Endothelial cell of umbilical vein (primary cell): ENCODE measurements at regions not wholly inside any gene's neighbourhood (a gene's known extent, or its start where the extent isn't known, plus 50 kb on each side); places are given as distances from the start of the nearest gene placed in this dataset.
A peak's percentile ranks its signal among the peaks of the same experiment; 100 is the strongest.

ENCODE experiments used
- BruUV-seq: library from RNA; stranded (reverse); fragments of 400-500 nt; replicated peaks from 2 replicates; lab custom pipeline; 2021; lab: Mats Ljungman, UMichigan
- CTCF ChIA-PET: fragments of 300-600, 350-600 bp; sonication (Branson Sonifier 250); formaldehyde crosslinking; loops from one replicate; lab custom pipeline; 2021; ENCODE audit warnings: antibody characterized with exemption, inconsistent platforms; lab: Charles Lee
- POLR2A ChIA-PET: fragments of 300-600, 350-600 bp; sonication (Branson Sonifier 250); formaldehyde crosslinking; loops from one replicate; lab custom pipeline; 2021; ENCODE audit warnings: antibody characterized with exemption, inconsistent platforms; lab: Charles Lee
- DNase-seq: peaks from one replicate; pipeline ENCODE4 v3.0.0-alpha.2; 2011; ENCODE audit warnings: low read depth, low spot score
- FAIRE-seq: peaks from 2 replicates; lab custom pipeline; 2011; peaks lifted over from hg19 to GRCh38; lab: Jason Lieb, UNC
- H2AFZ ChIP-seq: 2 replicates; pipeline ENCODE4 v1.6.0; 2012; ENCODE audit warnings: low read depth, low read length, control low read depth, inconsistent platforms
- H3K27ac ChIP-seq: 2 replicates; pipeline ENCODE4 v1.5.1; 2011; ENCODE audit warnings: low read depth, mild to moderate bottlenecking, control low read depth, low read length, moderate library complexity; ENCODE audit not compliant: insufficient read depth
- H3K27me3 ChIP-seq, 2 experiments: 2 replicates each; pipeline versions ENCODE4 v1.6.0 to v1.6.1; 2011; ENCODE audit warnings: low read length in 2 of 2, mixed read lengths in 1 of 2; ENCODE audit not compliant: control insufficient read depth in 2 of 2, insufficient read depth in 2 of 2
- H3K36me3 ChIP-seq, 2 experiments: 2 replicates in 1 of 2; 3 replicates in 1 of 2; pipeline ENCODE4 v1.5.1; 2011; ENCODE audit warnings: low read length in 2 of 2, mild to moderate bottlenecking in 1 of 2, moderate library complexity in 1 of 2; ENCODE audit not compliant: control insufficient read depth in 2 of 2, insufficient read depth in 2 of 2; ENCODE audit errors: extremely low read depth in 1 of 2
- H3K4me1 ChIP-seq: 3 replicates; pipeline ENCODE4 v1.5.1; 2011; ENCODE audit warnings: mild to moderate bottlenecking, low read length; ENCODE audit not compliant: control insufficient read depth, insufficient read depth; ENCODE audit errors: extremely low read depth
- H3K4me2 ChIP-seq: 2 replicates; pipeline ENCODE4 v1.6.1; 2011; ENCODE audit warnings: low read length, control low read depth, mixed read lengths; ENCODE audit not compliant: insufficient read depth
- H3K4me3 ChIP-seq, 3 experiments: fragments of 200-600 bp in 1 of 3; sonication (generic), shearing (Covaris generic) in 1 of 3; replicated peaks in 1 of 3; 2 replicates each; pipeline ENCODE4 v1.5.1; 2011 to 2016; ENCODE audit warnings: control low read depth in 3 of 3, low read length in 3 of 3, mild to moderate bottlenecking in 2 of 3, inconsistent platforms in 1 of 3, low read depth in 1 of 3, moderate library complexity in 1 of 3; ENCODE audit not compliant: insufficient read depth in 1 of 3
- H3K79me2 ChIP-seq: 2 replicates; pipeline ENCODE4 v1.6.0; 2012; ENCODE audit warnings: low read length, inconsistent platforms; ENCODE audit not compliant: control insufficient read depth, insufficient read depth
- H3K9ac ChIP-seq: replicated peaks from 2 replicates; pipeline ENCODE3; 2011; ENCODE audit warnings: low read length, control low read depth; ENCODE audit not compliant: insufficient read depth; ENCODE audit errors: extremely low read depth
- H3K9me1 ChIP-seq: replicated peaks from 3 replicates; pipeline ENCODE4 v1.6.0; 2011; ENCODE audit warnings: mild to moderate bottlenecking, low read length; ENCODE audit not compliant: control insufficient read depth, insufficient read depth; ENCODE audit errors: extremely low read depth
- H3K9me3 ChIP-seq: replicated peaks from 2 replicates; pipeline ENCODE4 v1.5.1; 2012; ENCODE audit warnings: low read length, inconsistent platforms; ENCODE audit not compliant: control insufficient read depth, insufficient read depth
- H4K20me1 ChIP-seq: replicated peaks from 2 replicates; pipeline ENCODE3; 2011; ENCODE audit warnings: mild to moderate bottlenecking, low read length; ENCODE audit not compliant: control insufficient read depth, insufficient read depth; ENCODE audit errors: extremely low read depth
- CTCF ChIP-seq, 2 donors: IDR thresholded peaks; 1 replicate in 1 of 2; 2 replicates in 1 of 2; pipeline ENCODE4 v1.5.1; 2011; ENCODE audit warnings: low read length in 2 of 2, mild to moderate bottlenecking in 2 of 2, moderate library complexity in 2 of 2, control low read depth in 1 of 2, inconsistent platforms in 1 of 2, low read depth in 1 of 2; ENCODE audit not compliant: insufficient read depth in 1 of 2; ENCODE audit errors: extremely low read depth in 1 of 2
- EZH2 ChIP-seq: IDR thresholded peaks from 2 replicates; pipeline ENCODE4 v1.6.1; 2012; ENCODE audit warnings: borderline replicate concordance, low read depth, mild to moderate bottlenecking, moderate library complexity, low read length, inconsistent platforms; ENCODE audit not compliant: severe bottlenecking
- FOS ChIP-seq: IDR thresholded peaks from 2 replicates; pipeline ENCODE4 v1.6.1; 2011; ENCODE audit warnings: mild to moderate bottlenecking, low read length, moderate library complexity, borderline replicate concordance; ENCODE audit not compliant: insufficient read depth
- GATA2 ChIP-seq: IDR thresholded peaks from 2 replicates; pipeline ENCODE4 v1.7.0; 2011; ENCODE audit warnings: low read depth, mild to moderate bottlenecking, moderate library complexity, mixed read lengths, low read length; ENCODE audit not compliant: insufficient read length, insufficient read depth
- JUN ChIP-seq: IDR thresholded peaks from 2 replicates; pipeline ENCODE4 v1.6.1; 2011; ENCODE audit warnings: borderline replicate concordance, low read depth; ENCODE audit not compliant: insufficient read length, insufficient read depth
- MAX ChIP-seq: IDR thresholded peaks from 2 replicates; pipeline ENCODE4 v1.6.1; 2011; ENCODE audit not compliant: insufficient read depth, insufficient read length
- MYC ChIP-seq: IDR thresholded peaks from one replicate; pipeline ENCODE4 v1.6.1; 2011; ENCODE audit warnings: mild to moderate bottlenecking, low read depth, low read length
- POLR2A ChIP-seq: IDR thresholded peaks from 2 replicates; pipeline ENCODE4 v1.6.1; 2012; ENCODE audit warnings: low read depth, mild to moderate bottlenecking, control low read depth, low read length
- POLR2AphosphoS5 ChIP-seq: IDR thresholded peaks from 2 replicates; pipeline ENCODE4 v1.6.1; 2012; ENCODE audit warnings: low read depth, mild to moderate bottlenecking, control low read depth, low read length, moderate library complexity; ENCODE audit not compliant: insufficient read depth
- dilution Hi-C: fragments of 300-500 bp; cut with MboI; formaldehyde crosslinking; loops from one replicate; pipeline ENCODE4 v1.15.0; 2019; ENCODE audit warnings: low sequenced_read_pairs; ENCODE audit not compliant: extremely low pct_ligation_motif_present
- intact Hi-C: fragments of 100-400 bp; cut with micrococcal nuclease; formaldehyde crosslinking; loops from one replicate; pipeline ENCODE4 v1.10.0; 2022

- Histone ChIP-seq H3K27ac (no peak overlapping the region), H3K36me3 (no peaks in the 10 kb centered on the region), H4K20me1 (no peaks in the 10 kb centered on the region), H3K9me3 (no peaks in the 10 kb centered on the region), H3K9me1 (no peaks in the 10 kb centered on the region), H3K4me3 (no peak overlapping the region), H3K4me2 (no peak overlapping the region), H3K9ac (no peak overlapping the region), H3K4me1 (peaks cover 2% of the 10 kb centered on the region), H2AFZ (no peak overlapping the region), H3K27me3 (peaks cover 2 to 3% of the 10 kb centered on the region in 2 experiments), H3K79me2 (no peaks in the 10 kb centered on the region)
- FAIRE-seq = no peak
- DNase-seq = no peak
- TF ChIP-seq POLR2AphosphoS5 = no peak
- no peak for TF ChIP-seq POLR2A
- TF ChIP-seq JUN = no peak
- peak; percentile 11 for TF ChIP-seq GATA2
- no peak for TF ChIP-seq MYC
- no peak for TF ChIP-seq FOS
- no peak for TF ChIP-seq EZH2
- POLR2A ChIA-PET = no interaction called here
- dilution Hi-C loops (no loop called here), intact Hi-C loops (no loop called here)
- CTCF ChIA-PET = interaction anchor here (1.0 to 1.2 kb wide), 2 partner anchors 9 to 849 kb away, joined by 3 to 5 read pairs; no protein-coding TSS in a partner anchor
- no TSS peak for BruUV-seq
These were observed 508.3 kb upstream of the PKN2 start for GRCh38 chr1:88175631-88176226.

GRCh38 chr1:88179943-88180342 lies 504.1 kb upstream of the PKN2 start:
- no peaks in the 10 kb centered on the region for H4K20me1 ChIP-seq
- H3K4me1 ChIP-seq = peaks cover 6% of the 10 kb centered on the region
- H3K79me2 ChIP-seq = no peaks in the 10 kb centered on the region
- BruUV-seq = no TSS peak
- H3K4me3 ChIP-seq = no peak overlapping the region
- no peaks in the 10 kb centered on the region for H3K9me3 ChIP-seq
- ChIA-PET POLR2A (no interaction called here), CTCF (interaction anchor here (0.7 to 2.1 kb wide), 50 partner anchors 9 to 1276 kb away, joined by 3 to 80 read pairs (median 4); partner anchors contain the start of gene PKN2)
- no peak overlapping the region for H3K27ac ChIP-seq
- no peak for TF ChIP-seq CTCF (IDR thresholded peaks at IDR 0.05; ENCODE audit: extremely low read depth in 1 of 2, insufficient read depth in 1 of 2, low read depth in 1 of 2, low read length in 2 of 2)
- TF ChIP-seq POLR2A = no peak
- no peak for TF ChIP-seq JUN
- no peak for TF ChIP-seq FOS
- no peak for TF ChIP-seq MYC
- no peak for TF ChIP-seq EZH2
- no peak for TF ChIP-seq GATA2
- no peak for TF ChIP-seq POLR2AphosphoS5
- TF ChIP-seq MAX = no peak
- H3K9ac ChIP-seq = no peak overlapping the region
- dilution Hi-C loops (no loop called here), intact Hi-C loops (loop anchor here (1.0 to 10.0 kb wide), 6 partner anchors 123 to 1028 kb away; no protein-coding TSS in a partner anchor)
- DNase-seq = no peak
- H3K27me3 ChIP-seq = peaks cover 0 to 6% of the 10 kb centered on the region in 2 experiments
- no peak overlapping the region for H2AFZ ChIP-seq
- no peaks in the 10 kb centered on the region for H3K9me1 ChIP-seq
- no peak for FAIRE-seq
- H3K36me3 ChIP-seq = no peaks in the 10 kb centered on the region
- no peak overlapping the region for H3K4me2 ChIP-seq
